ENCODE measurements at regions not wholly inside any gene's neighbourhood (a gene's known extent, or its start where the extent isn't known, plus 50 kb on each side); places are given as distances from the start of the nearest gene placed in this dataset.

DNA sequence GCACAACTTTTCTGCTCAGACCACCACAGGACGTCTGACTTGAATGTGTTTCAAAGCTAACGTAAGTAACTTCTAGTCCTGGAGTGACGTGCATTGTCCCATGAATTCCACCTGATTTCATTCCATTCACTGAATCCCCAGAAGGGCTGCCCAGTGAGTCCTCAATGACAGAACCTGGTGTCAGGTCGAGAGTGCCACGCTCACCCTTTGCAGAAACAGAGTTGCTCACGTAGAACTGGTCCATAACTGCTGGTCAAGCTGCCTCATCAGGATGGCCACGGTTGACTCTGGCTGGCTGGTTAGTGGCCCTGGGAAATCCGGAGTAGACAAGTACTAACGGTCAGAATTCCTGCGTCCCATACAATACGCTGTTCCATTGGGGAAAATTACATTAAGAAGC lies 50.6 kb upstream of the UBE3C start:
- TF ChIP-seq TCF7L2 (IDR thresholded peaks at IDR 0.05; ENCODE audit: low read depth, low read length) (no peak), SMC3 (conservative IDR thresholded peaks at IDR 0.05; ENCODE audit: insufficient read depth, low read depth, low read length) (no peak)

All from K562 (cell line).